HFFc6 (cell line): ENCODE measurements at regions not wholly inside any gene's neighbourhood (a gene's known extent, or its start where the extent isn't known, plus 50 kb on each side); places are given as distances from the start of the nearest gene placed in this dataset.

Experiments used
- DNase-seq: peaks from one replicate; pipeline ENCODE4 v3.0.0-alpha.2; 2018
- H3K27ac Mint-ChIP-seq: 2 replicates; pipeline ENCODE4 v1.8.0; 2020; ENCODE audit warnings: mild to moderate bottlenecking, mixed read lengths
- H3K27me3 Mint-ChIP-seq: 2 replicates; pipeline ENCODE4 v1.8.0; 2021; ENCODE audit warnings: mild to moderate bottlenecking, moderate library complexity, mixed read lengths; ENCODE audit not compliant: insufficient read depth
- H3K36me3 Mint-ChIP-seq: 2 replicates; pipeline ENCODE4 v1.8.0; 2021; ENCODE audit warnings: low read depth, mixed read lengths
- H3K4me1 Mint-ChIP-seq: 2 replicates; pipeline ENCODE4 v1.8.0; 2020; ENCODE audit warnings: low read depth, mixed read lengths
- H3K4me3 Mint-ChIP-seq: 2 replicates; pipeline ENCODE4 v1.8.0; 2020; ENCODE audit warnings: mild to moderate bottlenecking, moderate library complexity, mixed read lengths
- H3K9me3 Mint-ChIP-seq: 2 replicates; pipeline ENCODE4 v1.8.0; 2020; ENCODE audit warnings: mild to moderate bottlenecking, mixed read lengths
- TF ChIP-seq, protein P1 (sequence below): fragments of 200-600 bp; sonication (generic); IDR thresholded peaks from 2 replicates; pipeline ENCODE4 v1.5.0; 2021; ENCODE audit warnings: antibody characterized with exemption, mild to moderate bottlenecking

GRCh38 chr3:193847402-193847801, 254.4 kb downstream of the OPA1 start:
- Mint-ChIP-seq H3K36me3 (no peaks in the 10 kb centered on the region), H3K9me3 (no peaks in the 10 kb centered on the region), H3K4me1 (no peaks in the 10 kb centered on the region), H3K27ac (no peak overlapping the region), H3K4me3 (no peak overlapping the region), H3K27me3 (peaks cover 18% of the 10 kb centered on the region)
- TF ChIP-seq, protein P1, sequence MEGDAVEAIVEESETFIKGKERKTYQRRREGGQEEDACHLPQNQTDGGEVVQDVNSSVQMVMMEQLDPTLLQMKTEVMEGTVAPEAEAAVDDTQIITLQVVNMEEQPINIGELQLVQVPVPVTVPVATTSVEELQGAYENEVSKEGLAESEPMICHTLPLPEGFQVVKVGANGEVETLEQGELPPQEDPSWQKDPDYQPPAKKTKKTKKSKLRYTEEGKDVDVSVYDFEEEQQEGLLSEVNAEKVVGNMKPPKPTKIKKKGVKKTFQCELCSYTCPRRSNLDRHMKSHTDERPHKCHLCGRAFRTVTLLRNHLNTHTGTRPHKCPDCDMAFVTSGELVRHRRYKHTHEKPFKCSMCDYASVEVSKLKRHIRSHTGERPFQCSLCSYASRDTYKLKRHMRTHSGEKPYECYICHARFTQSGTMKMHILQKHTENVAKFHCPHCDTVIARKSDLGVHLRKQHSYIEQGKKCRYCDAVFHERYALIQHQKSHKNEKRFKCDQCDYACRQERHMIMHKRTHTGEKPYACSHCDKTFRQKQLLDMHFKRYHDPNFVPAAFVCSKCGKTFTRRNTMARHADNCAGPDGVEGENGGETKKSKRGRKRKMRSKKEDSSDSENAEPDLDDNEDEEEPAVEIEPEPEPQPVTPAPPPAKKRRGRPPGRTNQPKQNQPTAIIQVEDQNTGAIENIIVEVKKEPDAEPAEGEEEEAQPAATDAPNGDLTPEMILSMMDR: no peak
- no peak for DNase-seq

DNA sequence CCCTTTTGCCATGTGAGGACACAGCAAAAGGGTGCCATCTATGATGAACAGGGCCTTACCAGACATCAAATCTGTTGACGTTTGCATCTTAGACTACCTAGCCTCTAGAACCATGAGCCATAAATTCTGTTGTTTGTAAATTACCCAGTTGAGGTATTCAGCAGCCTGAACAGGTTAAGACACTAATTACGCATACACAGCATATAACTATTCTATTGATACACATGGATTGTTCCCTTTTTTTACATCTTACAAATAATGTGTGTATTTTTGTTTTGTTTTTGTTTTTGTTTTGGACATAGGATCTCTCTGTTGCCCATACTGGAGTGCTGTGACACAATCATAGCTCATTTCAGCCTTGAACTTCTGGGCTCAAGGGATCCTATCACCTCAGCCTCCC, 255.5 kb downstream of the OPA1 start:
- Mint-ChIP-seq H3K4me3 (no peak overlapping the region), H3K4me1 (no peaks in the 10 kb centered on the region), H3K27ac (no peak overlapping the region), H3K9me3 (no peaks in the 10 kb centered on the region), H3K36me3 (no peaks in the 10 kb centered on the region), H3K27me3 (peaks cover 16% of the 10 kb centered on the region)
- TF ChIP-seq, protein P1: no peak
- DNase-seq: no peak

- TF ChIP-seq, protein P1: no peak
- peaks cover 18% of the 10 kb centered on the region for H3K27me3 Mint-ChIP-seq
- no peaks in the 10 kb centered on the region for H3K4me1 Mint-ChIP-seq
- DNase-seq: no peak
- H3K36me3 Mint-ChIP-seq: no peaks in the 10 kb centered on the region
- H3K4me3 Mint-ChIP-seq: no peak overlapping the region
- no peak overlapping the region for H3K27ac Mint-ChIP-seq
- H3K9me3 Mint-ChIP-seq: no peaks in the 10 kb centered on the region
These were observed 257.1 kb downstream of the OPA1 start for GRCh38 chr3:193850084-193850619.

DNA sequence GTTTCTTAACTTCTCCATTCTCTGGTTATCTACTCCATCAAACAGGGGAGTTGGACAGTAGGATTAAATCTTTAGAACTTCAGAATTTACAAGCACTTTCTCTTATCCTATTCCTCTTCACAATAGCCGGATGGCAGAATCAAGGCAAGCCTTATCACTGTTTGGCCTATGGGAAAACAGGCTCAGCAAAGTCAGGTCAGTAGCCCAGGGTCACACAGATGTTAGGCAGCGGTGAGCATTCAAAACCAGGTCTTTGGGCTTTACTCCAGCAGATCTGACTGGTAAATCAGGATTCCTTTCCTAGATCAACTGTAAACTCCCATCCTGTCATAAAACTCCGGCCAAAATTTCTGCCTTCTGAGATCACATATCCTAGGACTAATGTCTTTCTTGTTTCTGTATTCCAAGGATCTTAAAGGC, 258.4 kb downstream of the OPA1 start:
- H3K9me3 Mint-ChIP-seq: no peaks in the 10 kb centered on the region
- no peak overlapping the region for H3K4me3 Mint-ChIP-seq
- no peak for DNase-seq
- peaks cover 7% of the 10 kb centered on the region for H3K27me3 Mint-ChIP-seq
- no peak overlapping the region for H3K27ac Mint-ChIP-seq
- no peaks in the 10 kb centered on the region for H3K36me3 Mint-ChIP-seq
- H3K4me1 Mint-ChIP-seq: no peaks in the 10 kb centered on the region
- TF ChIP-seq, protein P1: no peak

DNA sequence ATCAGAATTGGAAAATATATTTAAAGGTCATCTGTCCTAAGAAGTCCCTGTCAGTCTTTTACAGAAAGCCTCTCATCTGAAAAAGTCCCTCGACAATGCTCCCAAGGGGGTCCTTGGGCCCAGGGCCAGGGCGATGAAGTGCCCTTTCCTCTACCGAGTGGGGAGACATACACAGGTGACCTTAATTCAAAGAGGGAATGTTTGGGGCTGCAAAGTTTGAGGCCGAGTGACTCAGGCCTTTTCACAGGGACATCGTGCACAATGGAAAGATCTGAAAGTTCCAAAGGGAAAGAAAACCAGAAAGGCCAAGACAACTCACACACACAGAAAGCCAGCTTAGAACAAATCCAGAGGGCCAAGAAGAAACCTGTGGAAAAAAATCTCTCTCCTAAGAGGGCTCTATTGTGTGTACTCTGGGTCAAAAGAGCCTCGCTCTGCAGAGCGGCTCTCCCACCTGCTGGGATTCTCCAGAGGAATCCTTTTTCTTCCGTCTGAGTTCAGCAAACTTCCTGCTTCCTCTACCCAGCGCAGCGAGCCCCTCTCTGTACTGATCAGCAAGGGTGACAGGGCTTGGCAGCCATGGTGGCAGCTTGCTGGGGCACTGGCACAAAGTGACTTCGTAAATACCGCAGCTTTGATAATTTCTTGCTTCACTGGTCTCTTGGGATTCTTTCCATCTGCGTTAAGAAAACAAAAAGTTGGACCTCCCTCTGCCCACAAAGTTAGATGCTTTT, 259.1 kb downstream of the OPA1 start:
- Mint-ChIP-seq H3K27ac (no peak overlapping the region), H3K9me3 (no peaks in the 10 kb centered on the region), H3K4me3 (no peak overlapping the region), H3K36me3 (no peaks in the 10 kb centered on the region), H3K27me3 (peaks cover 7% of the 10 kb centered on the region), H3K4me1 (no peaks in the 10 kb centered on the region)
- no peak for DNase-seq
- TF ChIP-seq, protein P1: no peak
